HFF-Myc (cell line): ENCODE measurements at regions not wholly inside any gene's neighbourhood (a gene's known extent, or its start where the extent isn't known, plus 50 kb on each side); places are given as distances from the start of the nearest gene placed in this dataset.
A peak's percentile ranks its signal among the peaks of the same experiment; 100 is the strongest.

Source experiments
- DNase-seq: peaks from one replicate; pipeline ENCODE4 v3.0.0-alpha.2; 2011; ENCODE audit warnings: low read depth; ENCODE audit errors: extremely low read depth
- H3K4me3 ChIP-seq: replicated peaks from 2 replicates; pipeline ENCODE4 v1.5.1; 2011; ENCODE audit warnings: low read depth, mild to moderate bottlenecking, control low read depth, low read length
- TF ChIP-seq, protein P1 (sequence below): IDR thresholded peaks from 2 replicates; pipeline ENCODE4 v1.5.1; 2012; ENCODE audit warnings: mild to moderate bottlenecking, low read depth, low read length, control low read depth; ENCODE audit errors: missing control alignments

- H3K4me3 ChIP-seq = no peak overlapping the region
- DNase-seq = no peak
- TF ChIP-seq, protein P1, sequence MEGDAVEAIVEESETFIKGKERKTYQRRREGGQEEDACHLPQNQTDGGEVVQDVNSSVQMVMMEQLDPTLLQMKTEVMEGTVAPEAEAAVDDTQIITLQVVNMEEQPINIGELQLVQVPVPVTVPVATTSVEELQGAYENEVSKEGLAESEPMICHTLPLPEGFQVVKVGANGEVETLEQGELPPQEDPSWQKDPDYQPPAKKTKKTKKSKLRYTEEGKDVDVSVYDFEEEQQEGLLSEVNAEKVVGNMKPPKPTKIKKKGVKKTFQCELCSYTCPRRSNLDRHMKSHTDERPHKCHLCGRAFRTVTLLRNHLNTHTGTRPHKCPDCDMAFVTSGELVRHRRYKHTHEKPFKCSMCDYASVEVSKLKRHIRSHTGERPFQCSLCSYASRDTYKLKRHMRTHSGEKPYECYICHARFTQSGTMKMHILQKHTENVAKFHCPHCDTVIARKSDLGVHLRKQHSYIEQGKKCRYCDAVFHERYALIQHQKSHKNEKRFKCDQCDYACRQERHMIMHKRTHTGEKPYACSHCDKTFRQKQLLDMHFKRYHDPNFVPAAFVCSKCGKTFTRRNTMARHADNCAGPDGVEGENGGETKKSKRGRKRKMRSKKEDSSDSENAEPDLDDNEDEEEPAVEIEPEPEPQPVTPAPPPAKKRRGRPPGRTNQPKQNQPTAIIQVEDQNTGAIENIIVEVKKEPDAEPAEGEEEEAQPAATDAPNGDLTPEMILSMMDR = no peak
Observed at GRCh38 chr4:19743115-19743638, 508.5 kb upstream of the SLIT2 start.

- H3K4me3 ChIP-seq = no peak overlapping the region
- peak; percentile 89 for DNase-seq
- TF ChIP-seq, protein P1 = no peak
Observed at GRCh38 chr4:19739101-19739651, 512.5 kb upstream of the SLIT2 start.

GRCh38 chr4:19736968-19737756, 514.5 kb upstream of the SLIT2 start:
- no peak overlapping the region for H3K4me3 ChIP-seq
- no peak for DNase-seq
- TF ChIP-seq, protein P1 = no peak

- no peak for DNase-seq
- TF ChIP-seq, protein P1 = no peak
- no peak overlapping the region for H3K4me3 ChIP-seq
Observed at GRCh38 chr4:19735012-19735411, 516.7 kb upstream of the SLIT2 start.

GRCh38 chr4:19729886-19730651, 521.6 kb upstream of the SLIT2 start:
- no peak for DNase-seq
- H3K4me3 ChIP-seq = no peak overlapping the region
- TF ChIP-seq, protein P1 = no peak

DNA sequence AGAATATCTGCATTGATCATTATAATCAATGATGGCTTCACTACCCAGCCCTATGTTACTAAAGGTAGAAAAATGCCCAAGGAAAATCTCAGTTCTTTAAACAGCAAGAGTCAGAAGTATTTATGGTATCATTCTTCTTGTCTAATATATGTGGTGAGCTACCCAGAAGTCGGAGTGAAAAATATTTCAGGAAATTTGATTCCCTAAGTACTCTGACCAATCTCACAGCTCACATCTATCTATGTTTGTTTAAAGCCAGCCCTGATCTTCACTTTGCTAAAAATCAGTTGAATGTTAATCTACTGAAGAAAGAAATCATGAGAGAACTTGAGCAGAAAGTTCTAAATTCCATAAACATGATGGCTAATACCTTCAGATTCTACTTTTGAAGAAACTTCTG, 522.9 kb upstream of the SLIT2 start:
- DNase-seq = no peak
- TF ChIP-seq, protein P1 = no peak
- no peak overlapping the region for H3K4me3 ChIP-seq
